WTC11 (cell line): ENCODE measurements at regions not wholly inside any gene's neighbourhood (a gene's known extent, or its start where the extent isn't known, plus 50 kb on each side); places are given as distances from the start of the nearest gene placed in this dataset.

Experiments
- ATAC-seq: fragments of 200-7000 bp; cut with Tn5 transposase; 2 replicates; pipeline ENCODE4 v1.10.0; 2021; ENCODE audit warnings: mild to moderate bottlenecking, moderate library complexity
- CTCF ChIA-PET: fragments of 300-600 bp; sonication (Branson Sonifier 250); formaldehyde crosslinking; loops from one replicate; lab custom pipeline; 2021; ENCODE audit warnings: antibody characterized with exemption; lab: Charles Lee
- POLR2A ChIA-PET: fragments of 350-600 bp; sonication (Branson Sonifier 250); formaldehyde crosslinking; loops from one replicate; lab custom pipeline; 2021; ENCODE audit warnings: antibody characterized with exemption; lab: Charles Lee
- DNase-seq: peaks from one replicate; pipeline ENCODE4 v3.0.0; 2021; ENCODE audit warnings: low spot score
- H3K27ac Mint-ChIP-seq: 2 replicates; pipeline ENCODE4 v1.8.0; 2021; ENCODE audit warnings: mixed read lengths
- H3K27me3 Mint-ChIP-seq: 2 replicates; pipeline ENCODE4 v1.8.0; 2021; ENCODE audit warnings: low read depth, mild to moderate bottlenecking, moderate library complexity, mixed read lengths
- H3K36me3 Mint-ChIP-seq: 2 replicates; pipeline ENCODE4 v1.8.0; 2021; ENCODE audit warnings: mixed read lengths
- H3K4me1 Mint-ChIP-seq: 2 replicates; pipeline ENCODE4 v1.8.0; 2022; ENCODE audit warnings: mixed read lengths
- H3K4me3 Mint-ChIP-seq: 2 replicates; pipeline ENCODE4 v1.8.0; 2021; ENCODE audit warnings: mild to moderate bottlenecking, moderate library complexity, mixed read lengths
- H3K9me3 Mint-ChIP-seq: 2 replicates; pipeline ENCODE4 v1.8.0; 2021; ENCODE audit warnings: mixed read lengths
- AFF4 ChIP-seq: sonication (generic); formaldehyde crosslinking; IDR thresholded peaks from 2 replicates; pipeline ENCODE4 v1.8.1; 2023; ENCODE audit warnings: mild to moderate bottlenecking, missing genetic modification reagents, borderline replicate concordance
- ATF1 ChIP-seq: sonication (generic); formaldehyde crosslinking; IDR thresholded peaks from 2 replicates; pipeline ENCODE4 v1.8.1; 2023; ENCODE audit warnings: mild to moderate bottlenecking, moderate library complexity, missing genetic modification reagents
- ATF6 ChIP-seq: sonication (generic); formaldehyde crosslinking; IDR thresholded peaks from 2 replicates; pipeline ENCODE4 v1.8.1; 2023; ENCODE audit warnings: mild to moderate bottlenecking, missing genetic modification reagents
- CREB1 ChIP-seq: sonication (generic); formaldehyde crosslinking; IDR thresholded peaks from 2 replicates; pipeline ENCODE4 v1.8.0; 2023; ENCODE audit warnings: mild to moderate bottlenecking, missing genetic modification reagents
- CTCF ChIP-seq: fragments of 200-600 bp; IDR thresholded peaks from 2 replicates; pipeline ENCODE4 v1.8.0; 2022; ENCODE audit warnings: antibody characterized with exemption
- EMX1 ChIP-seq: fragments of 250-450 bp; sonication (Bioruptor Pico); IDR thresholded peaks from 2 replicates; pipeline ENCODE4 v1.8.0; 2021; ENCODE audit warnings: mild to moderate bottlenecking
- ERG ChIP-seq: fragments of 250-450 bp; sonication (Bioruptor Pico); IDR thresholded peaks from 2 replicates; pipeline ENCODE4 v1.8.0; 2021; ENCODE audit warnings: mild to moderate bottlenecking
- ETV6 ChIP-seq: sonication (generic); formaldehyde crosslinking; IDR thresholded peaks from 2 replicates; pipeline ENCODE4 v1.8.1; 2022; ENCODE audit warnings: mild to moderate bottlenecking, missing genetic modification reagents
- IRF2 ChIP-seq: sonication (generic); formaldehyde crosslinking; IDR thresholded peaks from 2 replicates; pipeline ENCODE4 v1.8.0; 2022; ENCODE audit warnings: low read depth, missing genetic modification reagents, borderline replicate concordance
- JUN ChIP-seq: sonication (generic); formaldehyde crosslinking; IDR thresholded peaks from 2 replicates; pipeline ENCODE4 v1.8.0; 2023; ENCODE audit warnings: mild to moderate bottlenecking, missing genetic modification reagents
- KAT7 ChIP-seq: sonication (generic); formaldehyde crosslinking; IDR thresholded peaks from 2 replicates; pipeline ENCODE4 v1.8.1; 2023; ENCODE audit warnings: missing genetic modification reagents, mild to moderate bottlenecking, borderline replicate concordance
- NFYB ChIP-seq: sonication (generic); formaldehyde crosslinking; conservative IDR thresholded peaks from 2 replicates; pipeline ENCODE4 v1.8.0; 2022; ENCODE audit warnings: low read depth, missing genetic modification reagents
- NR1H2 ChIP-seq: sonication (generic); formaldehyde crosslinking; IDR thresholded peaks from 2 replicates; pipeline ENCODE4 v1.9.0; 2021; ENCODE audit warnings: mild to moderate bottlenecking, moderate library complexity, missing genetic modification reagents
- NR3C1 ChIP-seq: sonication (generic); formaldehyde crosslinking; conservative IDR thresholded peaks from 2 replicates; pipeline ENCODE4 v1.8.1; 2023; ENCODE audit warnings: low read depth, mild to moderate bottlenecking, missing genetic modification reagents
- PRRX2 ChIP-seq: fragments of 250-450 bp; sonication (Bioruptor Pico); IDR thresholded peaks from 2 replicates; pipeline ENCODE4 v1.8.0; 2021; ENCODE audit warnings: mild to moderate bottlenecking
- SOX15 ChIP-seq: fragments of 250-450 bp; sonication (Bioruptor Pico); IDR thresholded peaks from 2 replicates; pipeline ENCODE4 v1.9.0; 2021; ENCODE audit warnings: mild to moderate bottlenecking
- ZNF219 ChIP-seq: sonication (generic); formaldehyde crosslinking; IDR thresholded peaks from 2 replicates; pipeline ENCODE4 v1.8.0; 2023; ENCODE audit warnings: missing genetic modification reagents, mild to moderate bottlenecking, borderline replicate concordance
- ZNF671 ChIP-seq: fragments of 250-450 bp; sonication (Bioruptor Pico); IDR thresholded peaks from 2 replicates; pipeline ENCODE4 v1.8.0; 2021; ENCODE audit warnings: mild to moderate bottlenecking

- TF ChIP-seq PRRX2 (CRISPR knock-in tag) (no peak), KAT7 (CRISPR knock-in tag) (no peak), SOX15 (no peak), ATF1 (no peak)
These were observed 186.9 kb downstream of the FOXB1 start (continued) for GRCh38 chr15:60191016-60191415.

GRCh38 chr15:60191821-60192220, 187.7 kb downstream of the FOXB1 start:
- DNase-seq (no peak), ATAC-seq (no peak)
- no peaks in the 10 kb centered on the region; the same call in 1 of the 2 replicates for H3K27me3 Mint-ChIP-seq
- ChIA-PET CTCF (interaction anchor here (1.4 kb wide), 1 partner anchor 64 kb away, joined by 3 read pairs; no protein-coding TSS in a partner anchor), POLR2A (no interaction called here)
- H3K4me3 Mint-ChIP-seq: no peak overlapping the region
- peaks cover 9% of the 10 kb centered on the region for H3K4me1 Mint-ChIP-seq
- H3K9me3 Mint-ChIP-seq: peaks cover 11% of the 10 kb centered on the region
- no peak for TF ChIP-seq JUN (CRISPR knock-in tag)
- no peak overlapping the region for H3K27ac Mint-ChIP-seq
- H3K36me3 Mint-ChIP-seq: no peaks in the 10 kb centered on the region; the same call in 1 of the 2 replicates

GRCh38 chr15:60195611-60196010, 191.5 kb downstream of the FOXB1 start:
- DNase-seq (no peak), ATAC-seq (no peak)
- H3K27ac Mint-ChIP-seq: no peak overlapping the region
- ChIA-PET POLR2A (interaction anchor here (0.6 to 1.0 kb wide), 2 partner anchors 12 to 96 kb away, joined by 3 read pairs; no protein-coding TSS in a partner anchor), CTCF (interaction anchor here (1.6 to 2.5 kb wide), 2 partner anchors 15 to 278 kb away, joined by 3 to 9 read pairs; no protein-coding TSS in a partner anchor)
- no peak for TF ChIP-seq EMX1 (CRISPR knock-in tag)
- no peak for TF ChIP-seq ATF6 (CRISPR knock-in tag)
- TF ChIP-seq ZNF219 (CRISPR knock-in tag): no peak
- TF ChIP-seq CTCF: no peak
- TF ChIP-seq ERG (CRISPR knock-in tag): no peak
- TF ChIP-seq IRF2 (CRISPR knock-in tag): no peak
- no peak for TF ChIP-seq AFF4
- TF ChIP-seq CREB1 (CRISPR knock-in tag): no peak
- no peak for TF ChIP-seq NFYB (CRISPR knock-in tag)
- TF ChIP-seq ETV6 (CRISPR knock-in tag): no peak
- TF ChIP-seq NR3C1 (CRISPR knock-in tag): no peak
- no peak for TF ChIP-seq NR1H2 (CRISPR knock-in tag)
- no peak for TF ChIP-seq ZNF671 (CRISPR knock-in tag)
- H3K27me3 Mint-ChIP-seq: no peaks in the 10 kb centered on the region
- no peaks in the 10 kb centered on the region for H3K9me3 Mint-ChIP-seq
- H3K4me1 Mint-ChIP-seq: peaks cover 9% of the 10 kb centered on the region
- H3K4me3 Mint-ChIP-seq: no peak overlapping the region
- no peaks in the 10 kb centered on the region for H3K36me3 Mint-ChIP-seq
